GM21786 (cell line): ENCODE measurements at regions not wholly inside any gene's neighbourhood (a gene's known extent, or its start where the extent isn't known, plus 50 kb on each side); places are given as distances from the start of the nearest gene placed in this dataset.

ENCODE experiments used
- ATAC-seq: cut with Tn5 transposase; IDR thresholded peaks from one replicate; pipeline ENCODE4 v1.9.1; 2021; ENCODE audit not compliant: unreplicated experiment

DNA sequence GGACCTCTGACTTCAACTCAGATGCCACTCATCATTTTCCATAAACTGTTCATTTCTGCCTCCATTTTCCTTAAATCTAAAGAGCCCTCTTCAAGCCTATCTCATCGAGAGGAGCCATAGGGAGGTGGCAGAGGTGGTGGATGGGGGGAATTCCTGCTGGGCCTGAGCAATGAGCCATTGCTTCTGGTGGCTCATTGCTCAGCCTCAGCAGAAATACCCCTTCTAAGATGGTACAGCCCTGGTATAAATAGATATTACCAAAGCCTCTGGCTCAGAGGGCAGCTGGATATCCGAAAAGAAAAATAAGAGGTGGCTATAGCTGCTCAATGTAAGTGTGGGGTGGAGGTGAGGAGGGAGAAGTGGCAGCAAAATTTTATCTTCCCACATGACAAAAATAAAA lies 313.5 kb downstream of the CAAP1 start:
- no peak for ATAC-seq

DNA sequence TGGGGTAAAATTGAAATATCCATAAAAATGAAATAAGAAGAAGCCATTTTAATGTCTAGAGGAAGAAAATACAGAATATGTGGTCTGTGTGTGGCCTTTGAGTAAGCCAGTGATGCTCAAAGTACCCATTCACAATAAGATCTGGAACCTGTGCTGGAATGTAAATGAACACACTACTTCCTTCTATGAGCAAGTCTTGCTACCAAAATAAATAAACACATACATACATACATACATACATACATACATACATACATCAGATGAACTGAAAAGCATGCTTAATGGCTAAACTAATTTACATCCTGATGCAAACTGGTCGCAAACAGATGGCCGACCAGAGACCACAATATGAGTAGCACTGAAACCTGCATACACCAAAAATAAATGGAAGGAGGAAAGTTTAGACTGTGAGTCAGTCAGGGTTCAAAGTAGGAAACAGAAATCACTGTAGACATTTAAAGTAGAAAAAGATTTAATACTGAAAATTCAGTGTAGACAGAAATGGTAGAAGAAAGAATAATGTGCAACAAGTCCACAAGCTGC lies 317.6 kb downstream of the CAAP1 start:
- no peak for ATAC-seq

DNA sequence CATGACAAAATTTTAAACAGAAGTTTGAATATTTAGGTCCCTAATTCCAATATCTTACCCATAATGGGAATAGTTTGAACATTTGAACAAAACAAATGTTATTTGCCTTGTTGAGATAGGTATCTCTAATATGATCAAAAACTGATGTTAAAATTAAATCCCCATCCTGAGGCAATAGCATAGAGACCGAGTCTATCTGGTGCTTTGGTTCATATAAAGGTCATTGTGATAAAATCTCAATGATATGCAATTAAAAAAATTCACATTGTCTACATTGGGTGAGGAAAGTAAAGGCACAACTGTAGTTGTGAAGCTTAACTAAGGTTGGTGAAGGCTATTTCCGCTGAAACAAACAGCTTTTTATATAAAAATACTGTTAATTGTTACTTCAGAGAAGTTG lies 318.3 kb downstream of the CAAP1 start:
- ATAC-seq, result no peak

DNA sequence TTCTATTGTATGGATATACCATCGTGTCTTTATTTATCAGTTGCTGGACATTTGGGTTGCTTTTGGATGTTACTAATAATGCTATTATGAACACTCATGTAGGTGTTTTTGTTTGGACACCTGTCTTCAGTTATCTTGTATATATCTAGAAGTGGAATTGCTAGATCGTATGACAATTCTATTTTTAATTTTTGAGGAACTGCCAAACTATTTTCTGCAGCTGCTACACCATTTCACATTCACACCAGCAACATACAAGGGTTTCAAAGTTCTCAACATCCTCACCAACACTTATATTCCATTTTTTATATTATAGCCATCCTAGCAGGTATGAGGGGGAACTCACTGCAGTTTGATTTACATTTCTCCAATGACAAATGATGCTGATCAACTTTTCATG lies 324.6 kb downstream of the CAAP1 start:
- no peak for ATAC-seq

DNA sequence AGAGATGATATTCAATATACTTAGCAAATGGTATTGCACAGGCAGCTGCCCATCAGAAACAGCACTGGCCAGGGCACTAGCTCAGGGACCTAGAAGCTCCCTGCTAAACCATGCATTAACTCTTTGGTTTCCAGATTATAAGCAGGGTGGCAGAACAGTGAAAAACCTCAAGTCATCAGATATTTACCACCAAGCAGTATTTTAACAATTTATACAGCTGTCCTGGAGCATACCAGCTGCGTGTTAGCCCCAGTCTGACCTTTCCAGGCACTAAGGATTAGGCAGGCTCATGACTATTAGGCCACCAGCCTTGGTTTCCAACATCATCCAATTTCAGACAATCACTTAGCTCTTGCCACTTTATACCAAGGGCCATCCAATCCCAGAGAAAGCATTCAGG lies 326.5 kb downstream of the CAAP1 start:
- no peak for ATAC-seq

DNA sequence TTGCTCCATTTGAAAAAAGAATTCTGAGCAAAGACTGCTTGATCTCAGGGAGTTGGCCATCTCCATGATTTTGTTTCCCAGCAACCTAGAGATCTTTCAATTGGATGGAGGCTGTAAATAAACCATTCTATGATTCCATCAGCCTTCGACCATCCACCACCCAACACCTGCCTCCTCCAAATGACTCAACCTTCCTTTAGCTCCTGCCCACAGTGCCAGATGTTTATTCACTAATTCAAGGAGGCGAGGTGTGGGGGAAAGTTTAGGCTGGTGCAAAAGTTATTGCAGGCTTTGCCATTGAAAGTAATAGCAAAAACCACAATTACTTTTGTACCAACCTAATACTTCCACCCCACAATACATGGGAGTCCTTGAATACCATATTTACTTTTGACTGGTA lies 327.5 kb downstream of the CAAP1 start:
- no peak for ATAC-seq

DNA sequence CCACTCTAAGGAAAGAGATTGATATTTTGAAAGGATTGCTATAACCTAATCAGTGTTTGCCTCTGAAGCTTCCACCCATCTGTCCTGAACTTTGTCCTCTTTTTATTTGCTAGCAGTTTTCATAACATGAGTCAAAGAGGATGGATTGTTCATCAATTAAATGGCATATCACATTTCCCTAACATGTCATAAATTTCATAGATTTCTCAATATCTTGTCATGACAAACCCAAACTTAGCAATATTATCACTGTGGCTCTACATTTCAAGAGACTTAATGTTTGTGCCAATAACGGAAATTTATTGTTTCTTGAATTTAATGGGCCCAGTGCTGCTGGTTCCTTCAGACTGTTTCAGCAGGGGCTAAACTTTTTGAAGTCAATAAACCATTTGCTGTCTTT lies 330.3 kb downstream of the CAAP1 start:
- no peak for ATAC-seq

DNA sequence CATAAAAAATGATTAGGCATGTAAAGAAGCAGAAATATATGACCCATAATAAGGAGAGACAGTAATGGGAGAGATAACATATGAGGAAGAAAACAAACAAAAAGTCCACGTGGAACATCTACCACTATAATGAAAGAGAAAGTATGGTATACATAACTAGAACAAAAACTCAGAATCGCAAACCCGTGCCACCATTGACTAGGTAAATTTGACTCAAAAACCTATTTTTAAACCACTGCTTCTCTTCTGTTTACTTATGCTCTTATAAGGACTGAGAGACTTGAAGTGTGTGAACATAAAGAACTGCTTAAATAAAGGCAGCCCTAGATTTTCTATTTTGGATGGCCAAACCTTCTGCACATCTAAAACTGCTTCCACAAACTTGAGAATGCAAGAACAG lies 330.7 kb downstream of the CAAP1 start:
- ATAC-seq, result peak; percentile 62

DNA sequence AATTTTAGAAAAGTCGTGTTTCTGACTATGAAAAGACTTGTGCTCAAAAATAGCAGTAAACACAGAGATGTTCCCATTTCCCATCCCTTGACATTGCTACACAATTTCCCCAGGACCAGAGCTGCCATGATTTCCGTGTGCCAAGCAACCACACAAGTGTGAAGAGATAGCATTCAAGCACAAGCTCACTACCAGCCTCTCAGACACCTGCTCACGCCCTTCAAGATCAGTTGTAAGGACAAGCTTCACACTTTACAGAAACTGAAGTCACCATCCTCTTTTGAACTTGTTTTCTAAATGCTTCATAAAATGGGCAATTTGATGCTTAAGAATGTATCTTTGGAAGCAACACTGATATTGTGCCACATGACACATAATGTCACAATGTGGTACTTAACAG lies 333.1 kb downstream of the CAAP1 start:
- ATAC-seq, result no peak

DNA sequence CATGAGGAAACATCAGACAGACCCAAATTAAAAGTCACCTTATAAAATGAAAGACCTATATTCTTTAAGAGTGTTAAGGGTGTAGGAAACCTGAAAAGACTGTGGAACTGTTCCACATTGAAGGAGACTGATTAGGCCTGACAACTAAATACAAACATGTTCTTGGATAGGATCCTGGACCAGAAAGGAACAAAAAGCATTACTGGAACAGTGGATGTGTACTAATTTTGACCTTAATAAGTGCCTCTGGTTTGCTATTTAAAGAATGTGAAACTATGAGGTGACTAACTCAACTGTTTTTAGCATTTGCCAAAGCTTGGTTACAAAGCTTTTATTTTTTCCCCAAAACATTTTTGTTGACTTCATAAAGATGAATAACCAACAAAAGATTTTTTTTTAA lies 340.6 kb downstream of the CAAP1 start:
- ATAC-seq, result no peak

DNA sequence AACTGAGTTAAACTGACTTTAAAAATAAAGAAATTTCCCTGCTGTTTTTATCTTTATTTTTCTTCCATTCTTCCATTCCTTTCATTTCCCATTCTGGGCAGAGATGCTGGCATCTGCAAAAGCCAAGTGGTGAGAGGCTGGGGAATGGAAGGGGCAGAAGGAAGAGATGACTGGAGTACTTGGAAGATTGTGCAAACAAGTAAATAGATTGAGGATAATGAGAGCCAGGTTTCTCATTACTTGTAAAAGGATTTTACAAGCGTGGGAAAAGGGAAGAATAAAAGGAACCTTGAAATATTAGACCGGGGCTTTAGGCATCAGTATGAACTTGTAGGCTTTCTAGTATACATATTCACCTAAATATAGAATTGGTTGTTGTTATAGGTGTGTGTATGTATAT lies 341.2 kb downstream of the CAAP1 start:
- no peak for ATAC-seq

DNA sequence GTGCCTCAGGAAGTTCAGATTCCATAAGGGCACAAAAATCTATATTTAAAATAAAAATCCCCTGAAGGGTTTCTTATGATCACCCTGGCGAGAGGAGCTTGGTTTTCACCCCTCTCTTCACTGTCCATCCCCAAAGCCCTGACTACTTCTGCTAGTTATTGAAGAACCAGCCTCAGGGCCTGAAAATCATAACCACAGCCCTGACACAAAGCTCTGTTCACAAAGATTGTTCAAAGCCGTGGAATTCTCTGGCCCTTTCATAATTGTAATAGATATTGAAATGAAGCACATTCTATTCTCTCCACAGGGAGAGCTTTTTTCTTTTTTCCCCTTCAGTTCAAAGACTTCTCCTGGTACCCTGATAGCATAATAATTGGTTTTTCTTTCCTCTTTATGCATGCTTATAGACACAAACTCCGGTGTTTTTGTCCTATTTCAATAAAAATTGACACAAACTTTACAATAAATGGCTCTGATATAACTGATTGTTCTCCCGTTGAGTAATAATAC lies 343.8 kb downstream of the CAAP1 start:
- no peak for ATAC-seq

DNA sequence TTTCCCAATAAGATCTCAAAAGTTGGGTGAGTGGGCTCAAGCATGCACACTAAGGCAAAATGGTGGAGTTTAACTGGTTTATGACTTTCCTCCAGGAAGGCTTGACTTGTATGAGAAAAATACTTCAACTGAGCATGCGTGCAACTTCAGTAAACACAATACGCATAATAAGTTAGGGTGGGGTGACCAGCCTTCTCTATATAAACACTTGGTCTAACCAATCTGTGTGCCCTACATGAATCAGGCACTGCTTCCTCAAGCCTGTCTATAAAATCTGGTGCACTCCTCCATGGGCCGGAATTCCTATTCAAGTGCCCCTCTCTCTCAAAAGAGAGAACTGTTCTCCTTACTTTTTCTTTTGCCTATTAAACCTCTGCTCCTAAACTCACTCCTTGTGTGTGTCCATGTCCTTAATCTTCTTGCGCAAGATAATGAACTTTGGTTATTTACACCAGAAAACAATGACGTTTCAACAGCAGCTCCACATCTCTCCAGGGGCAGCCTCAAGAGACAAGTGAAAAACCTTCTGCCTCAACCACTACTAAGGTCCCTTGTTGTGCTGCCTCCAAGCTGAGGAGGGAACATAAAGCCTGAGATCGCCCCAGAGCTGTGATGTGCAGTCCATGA lies 352.6 kb downstream of the CAAP1 start:
- no peak for ATAC-seq

DNA sequence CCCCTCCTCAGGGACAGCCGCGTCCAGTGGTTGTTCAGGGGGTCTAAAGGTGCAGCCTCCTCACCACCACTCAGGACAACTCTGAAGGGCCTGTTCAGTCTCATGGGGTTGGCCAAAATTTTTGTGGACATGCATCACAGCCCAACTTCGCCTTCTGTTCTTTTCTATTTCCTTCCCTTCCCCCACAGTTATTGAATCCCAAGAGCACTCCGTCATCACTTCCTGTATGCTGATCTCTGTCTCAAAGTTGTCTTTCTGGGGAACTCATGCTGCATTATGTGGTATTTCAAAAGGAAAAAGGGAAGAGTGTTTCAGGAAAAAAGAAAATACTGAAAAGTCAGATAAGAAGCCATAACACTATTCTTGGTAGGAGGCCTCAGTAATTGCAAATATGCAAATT lies 355.4 kb downstream of the CAAP1 start:
- no peak for ATAC-seq

DNA sequence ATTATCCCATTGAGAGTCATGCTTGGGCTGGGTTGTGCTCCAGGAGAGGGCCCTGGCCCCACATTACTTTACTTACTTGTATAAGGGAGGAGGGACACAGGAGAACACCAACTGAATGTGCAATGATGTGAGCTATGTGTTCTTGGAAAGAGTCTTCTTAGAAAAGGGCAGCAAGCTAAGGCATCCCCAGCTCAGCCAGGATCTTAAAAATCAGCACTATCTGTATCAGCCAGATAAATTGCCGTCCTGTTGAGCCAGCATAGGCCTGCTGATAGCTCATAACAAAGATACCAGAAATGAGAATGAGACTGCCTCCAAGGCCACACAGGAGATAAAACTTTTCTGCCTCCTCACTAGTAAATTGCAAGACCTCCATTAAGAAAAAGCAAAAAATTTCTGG lies 357.5 kb downstream of the CAAP1 start:
- ATAC-seq, result no peak

DNA sequence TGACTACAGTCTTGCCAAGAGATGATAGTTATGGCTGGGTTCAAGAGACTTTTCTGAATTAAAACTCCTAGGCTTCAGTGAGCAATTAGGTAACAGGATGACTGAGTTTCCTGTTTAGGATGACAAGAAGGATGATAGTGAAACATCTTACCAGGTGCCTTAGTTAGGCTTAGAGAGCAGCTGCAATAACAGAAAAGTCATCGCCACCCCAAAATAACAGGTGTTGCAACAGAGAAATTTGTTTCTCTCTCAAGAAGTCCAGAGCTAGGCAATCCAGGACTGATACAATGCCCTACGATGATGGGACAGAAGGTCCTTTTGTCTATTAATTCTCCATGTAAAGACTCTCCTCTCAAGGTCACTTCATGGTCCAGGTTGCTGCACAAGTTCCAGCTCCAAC lies 361.8 kb downstream of the CAAP1 start:
- ATAC-seq, result no peak

DNA sequence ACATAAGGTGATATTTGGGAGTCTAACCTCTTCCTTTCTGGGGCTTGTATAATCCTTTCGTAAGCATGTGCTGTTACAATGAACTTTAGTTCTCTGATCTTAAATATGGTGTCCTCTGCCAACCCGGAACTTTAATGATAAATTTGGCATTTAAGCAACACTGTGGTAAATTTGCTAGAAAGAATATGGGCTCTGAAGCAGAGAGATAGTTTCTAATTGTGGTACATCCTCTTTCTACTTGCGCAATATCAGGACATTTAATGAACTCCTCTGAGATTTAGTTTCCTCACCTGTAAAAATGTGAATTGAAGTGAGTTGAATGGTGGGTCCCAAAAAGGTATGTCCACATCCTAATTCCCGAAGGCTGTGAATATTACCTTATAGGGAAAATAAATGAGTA lies 364.7 kb downstream of the CAAP1 start:
- no peak for ATAC-seq

DNA sequence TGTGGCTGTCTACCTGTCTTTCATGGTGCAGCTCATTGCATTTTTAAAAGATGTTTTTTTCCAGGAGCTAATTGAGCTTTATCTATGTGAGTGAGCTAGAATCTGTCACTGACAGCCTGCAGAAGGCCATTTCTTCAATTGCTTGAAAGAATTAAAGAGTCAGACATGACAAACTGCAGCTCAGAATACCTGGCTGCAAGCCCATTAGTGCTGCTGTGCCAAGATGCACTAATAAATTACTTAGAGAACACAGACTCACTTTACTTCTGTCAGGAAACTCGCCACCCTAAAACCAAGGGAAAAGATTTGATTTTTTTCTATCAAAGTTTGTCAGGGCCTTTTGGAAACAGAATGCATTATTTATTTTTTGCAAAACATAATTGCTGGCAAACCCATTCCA lies 368.3 kb downstream of the CAAP1 start:
- no peak for ATAC-seq

DNA sequence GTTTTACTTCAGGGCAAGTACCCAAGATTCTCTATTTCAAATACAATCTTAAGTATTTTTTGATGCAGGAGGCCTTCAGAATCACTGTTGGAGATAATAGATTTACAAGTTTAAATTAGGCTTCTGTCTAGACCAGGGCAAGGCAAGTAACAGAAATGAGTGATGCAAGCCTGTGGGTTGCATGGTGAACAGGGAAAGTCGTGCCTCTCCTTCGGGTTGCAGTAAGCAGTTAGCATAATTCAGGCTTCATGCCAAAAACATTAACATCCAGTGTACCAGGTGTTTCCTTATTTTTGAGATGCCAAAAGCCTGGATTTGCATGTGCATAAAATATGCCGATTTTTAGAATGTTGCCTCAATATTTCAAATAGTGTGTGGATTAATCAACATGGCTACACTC lies 369.0 kb downstream of the CAAP1 start:
- no peak for ATAC-seq

DNA sequence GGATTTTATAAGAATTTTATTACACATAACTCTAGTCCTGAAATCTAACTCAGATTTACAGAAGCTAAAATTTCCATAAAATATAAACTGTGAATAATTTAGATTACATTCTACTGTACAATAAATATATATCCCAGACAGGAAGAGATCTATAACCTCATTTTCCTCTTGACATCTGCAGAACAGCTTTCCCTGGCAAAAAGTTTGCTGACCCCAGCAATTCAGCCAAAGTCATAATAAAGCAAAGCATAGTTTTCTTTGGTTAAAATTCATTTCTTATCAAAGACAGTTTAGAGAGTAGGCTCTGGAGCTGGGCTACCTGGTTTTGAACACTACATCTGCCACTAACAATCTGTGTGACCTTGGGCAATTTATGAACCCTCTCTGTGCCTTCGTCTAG lies 372.5 kb downstream of the CAAP1 start:
- no peak for ATAC-seq

DNA sequence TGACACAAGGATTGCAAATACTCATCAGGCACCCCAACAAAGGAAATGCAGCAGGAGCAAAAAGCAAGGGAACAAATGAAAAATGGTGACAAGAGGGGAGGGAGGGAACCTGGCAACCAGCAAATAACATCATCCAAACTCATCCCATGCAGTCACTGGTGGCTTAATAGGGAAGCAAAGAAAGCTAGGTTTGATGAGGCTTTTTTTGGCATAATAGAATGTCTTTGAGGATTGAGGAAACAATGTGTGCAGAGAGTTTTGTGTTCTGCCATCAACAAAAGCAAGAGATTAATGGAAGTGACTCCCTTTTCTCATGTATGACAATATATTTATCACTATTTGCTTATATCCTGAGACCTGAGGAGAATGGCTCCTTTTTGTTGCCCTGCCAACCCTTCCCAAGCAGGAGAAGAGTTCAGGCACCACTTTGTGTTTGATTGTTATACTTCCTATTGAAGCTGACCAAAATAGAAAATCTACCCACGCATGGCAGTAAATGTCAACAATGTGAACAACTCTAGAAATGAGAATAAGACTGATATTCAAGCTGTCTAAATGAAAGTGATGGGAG lies 375.7 kb downstream of the CAAP1 start:
- ATAC-seq, result no peak

DNA sequence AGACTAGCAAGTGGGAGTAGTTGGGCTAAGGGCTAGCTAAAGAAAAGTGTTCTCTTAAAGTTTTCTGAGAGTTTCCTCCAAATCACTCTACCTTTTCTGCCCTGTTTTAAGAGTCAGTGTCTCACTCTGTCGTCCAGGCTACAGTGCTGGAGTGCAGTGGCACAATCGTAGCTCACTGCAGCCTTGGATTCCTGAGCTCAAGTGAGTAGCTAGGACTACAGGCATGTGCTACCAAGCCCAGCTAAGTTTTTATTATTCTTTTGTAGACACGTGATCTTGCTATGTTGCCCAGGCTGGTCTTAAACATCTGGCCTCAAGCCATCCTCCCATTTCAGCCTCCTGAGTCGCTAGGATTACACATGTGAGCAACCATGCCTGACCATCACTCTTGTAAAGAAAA lies 378.9 kb downstream of the CAAP1 start:
- no peak for ATAC-seq

DNA sequence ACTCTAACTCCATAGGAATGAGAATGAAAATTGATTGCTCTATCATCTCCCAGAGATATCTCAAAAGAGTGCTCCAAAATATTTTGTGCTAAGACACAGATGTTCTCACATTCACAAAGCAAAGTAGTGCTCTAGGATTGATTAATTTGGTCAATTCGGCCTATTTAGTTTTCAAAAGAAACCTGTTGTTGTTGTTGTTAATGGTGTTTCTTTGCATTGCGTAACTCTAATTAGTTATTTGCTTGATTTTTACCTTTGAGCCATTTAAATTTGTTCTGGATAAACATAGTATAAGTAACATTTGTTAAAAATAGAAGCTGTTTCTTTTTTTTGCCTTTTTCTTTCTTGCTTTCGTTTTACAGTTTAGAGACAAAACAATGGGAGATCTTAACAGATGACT lies 382.5 kb downstream of the CAAP1 start:
- ATAC-seq, result no peak
